ENCODE measurements at regions not wholly inside any gene's neighbourhood (a gene's known extent, or its start where the extent isn't known, plus 50 kb on each side); places are given as distances from the start of the nearest gene placed in this dataset.

GRCh38 chr1:234699795-234700665, 90.1 kb upstream of the IRF2BP2 start:
- no peak for TF ChIP-seq TAF1 (IDR thresholded peaks at IDR 0.05; ENCODE audit: low read depth)
- no peak for TF ChIP-seq TCF12 (IDR thresholded peaks at IDR 0.05; ENCODE audit: low read depth)

- TF ChIP-seq NFIC (IDR thresholded peaks at IDR 0.05) (no peak), USF1 (IDR thresholded peaks at IDR 0.05) (no peak), TAF1 (IDR thresholded peaks at IDR 0.05; ENCODE audit: low read depth) (no peak), ZBTB7A (IDR thresholded peaks at IDR 0.05; ENCODE audit: low read depth) (no peak), EP300 (IDR thresholded peaks at IDR 0.05; ENCODE audit: borderline replicate concordance) (no peak), TEAD4 (IDR thresholded peaks at IDR 0.05) (no peak), CEBPB (IDR thresholded peaks at IDR 0.05) (no peak)
Measured at GRCh38 chr1:234698686-234699085, 88.7 kb upstream of the IRF2BP2 start.

GRCh38 chr1:234697741-234698140, 87.8 kb upstream of the IRF2BP2 start:
- TF ChIP-seq TAF1 (IDR thresholded peaks at IDR 0.05; ENCODE audit: low read depth) (no peak), YY1 (IDR thresholded peaks at IDR 0.05; ENCODE audit: low read depth) (no peak), MAX (IDR thresholded peaks at IDR 0.05) (no peak), ZBTB7A (IDR thresholded peaks at IDR 0.05; ENCODE audit: low read depth) (no peak), TCF12 (IDR thresholded peaks at IDR 0.05; ENCODE audit: low read depth) (no peak)

GRCh38 chr1:234697015-234697414, 87.0 kb upstream of the IRF2BP2 start:
- no peak for TF ChIP-seq TEAD4 (IDR thresholded peaks at IDR 0.05)
- no peak for TF ChIP-seq EGR1 (IDR thresholded peaks at IDR 0.05)
- TF ChIP-seq CREB1 (IDR thresholded peaks at IDR 0.05; ENCODE audit: low read depth), result no peak
- TF ChIP-seq TCF12 (IDR thresholded peaks at IDR 0.05; ENCODE audit: low read depth), result no peak
- no peak for TF ChIP-seq YY1 (IDR thresholded peaks at IDR 0.05; ENCODE audit: low read depth)

- TF ChIP-seq YY1 (IDR thresholded peaks at IDR 0.05; ENCODE audit: low read depth) (no peak), NFIC (IDR thresholded peaks at IDR 0.05) (no peak), FOXM1 (IDR thresholded peaks at IDR 0.05; ENCODE audit: borderline replicate concordance, low read depth) (no peak), ZBTB7A (IDR thresholded peaks at IDR 0.05; ENCODE audit: low read depth) (no peak), MAX (IDR thresholded peaks at IDR 0.05) (no peak), EGR1 (IDR thresholded peaks at IDR 0.05) (no peak), TEAD4 (IDR thresholded peaks at IDR 0.05) (no peak), USF1 (IDR thresholded peaks at IDR 0.05) (no peak)
Measured at GRCh38 chr1:234696148-234696576, 86.2 kb upstream of the IRF2BP2 start.

- TF ChIP-seq MAX (IDR thresholded peaks at IDR 0.05) (no peak), USF1 (IDR thresholded peaks at IDR 0.05) (no peak), ZBTB7A (IDR thresholded peaks at IDR 0.05; ENCODE audit: low read depth) (no peak), EGR1 (IDR thresholded peaks at IDR 0.05) (no peak), TAF1 (IDR thresholded peaks at IDR 0.05; ENCODE audit: low read depth) (no peak)
Measured at GRCh38 chr1:234694661-234695060, 84.7 kb upstream of the IRF2BP2 start.

- TF ChIP-seq CREB1 (IDR thresholded peaks at IDR 0.05; ENCODE audit: low read depth), result no peak
- no peak for TF ChIP-seq USF1 (IDR thresholded peaks at IDR 0.05)
- TF ChIP-seq NFIC (IDR thresholded peaks at IDR 0.05), result no peak
- no peak for TF ChIP-seq CEBPB (IDR thresholded peaks at IDR 0.05)
- no peak for TF ChIP-seq MAX (IDR thresholded peaks at IDR 0.05)
- no peak for TF ChIP-seq TCF12 (IDR thresholded peaks at IDR 0.05; ENCODE audit: low read depth)
- TF ChIP-seq ZBTB7A (IDR thresholded peaks at IDR 0.05; ENCODE audit: low read depth), result no peak
- no peak for TF ChIP-seq EP300 (IDR thresholded peaks at IDR 0.05; ENCODE audit: borderline replicate concordance)
- TF ChIP-seq EGR1 (IDR thresholded peaks at IDR 0.05), result no peak
- no peak for TF ChIP-seq TAF1 (IDR thresholded peaks at IDR 0.05; ENCODE audit: low read depth)
- TF ChIP-seq REST (IDR thresholded peaks at IDR 0.05; ENCODE audit: low read depth), result no peak
- TF ChIP-seq FOXM1 (IDR thresholded peaks at IDR 0.05; ENCODE audit: borderline replicate concordance, low read depth), result no peak
- no peak for TF ChIP-seq YY1 (IDR thresholded peaks at IDR 0.05; ENCODE audit: low read depth)
- TF ChIP-seq TEAD4 (IDR thresholded peaks at IDR 0.05), result no peak
Measured at GRCh38 chr1:234692966-234693580, 83.1 kb upstream of the IRF2BP2 start.
